ENCODE measurements at regions not wholly inside any gene's neighbourhood (a gene's known extent, or its start where the extent isn't known, plus 50 kb on each side); places are given as distances from the start of the nearest gene placed in this dataset.

GRCh38 chr3:159821110-159821509, 167.5 kb upstream of the IL12A start (continued):
- TF ChIP-seq HOXA7 (CRISPR knock-in tag; IDR thresholded peaks at IDR 0.05; ENCODE audit: borderline replicate concordance) (no peak), ZNF223 (tag by site-specific recombination; IDR thresholded peaks at IDR 0.05) (no peak), PRDM1 (tag by site-specific recombination; IDR thresholded peaks at IDR 0.05) (peak; percentile 54), WT1 (tag by site-specific recombination; IDR thresholded peaks at IDR 0.05) (0 out of 2 replicates have a peak, but pooled peaks have one; percentile 22)

GRCh38 chr3:159821736-159822135, 166.9 kb upstream of the IL12A start:
- CTCF ChIA-PET = interaction anchor here (0.6 to 0.9 kb wide), 4 partner anchors 17 to 582 kb away, joined by 3 to 5 read pairs (median 4); no protein-coding TSS in a partner anchor
- Histone ChIP-seq H3K27ac (ENCODE audit: extremely low read depth, low read depth, low read length) (no peak overlapping the region), H3K4me3 (ENCODE audit: low read depth, low read length) (no peak overlapping the region), H3K36me3 (ENCODE audit: control insufficient read depth in 2 of 2, insufficient read depth in 1 of 2, low read length in 2 of 2) (no peaks in the 10 kb centered on the region), H3K4me1 (ENCODE audit: control insufficient read depth, insufficient read depth, low read length) (peaks cover 18% of the 10 kb centered on the region), H3K9me3 (ENCODE audit: control insufficient read depth, insufficient read depth, low read depth, low read length) (no peaks in the 10 kb centered on the region)
- TF ChIP-seq ZNF530 (tag by site-specific recombination; IDR thresholded peaks at IDR 0.05; ENCODE audit: low read depth) (no peak), YY1 (tag by site-specific recombination; IDR thresholded peaks at IDR 0.05) (no peak), ZNF610 (tag by site-specific recombination; IDR thresholded peaks at IDR 0.05; ENCODE audit: borderline replicate concordance) (no peak), RBAK (tag by site-specific recombination; IDR thresholded peaks at IDR 0.05) (no peak), ZBTB44 (tag by site-specific recombination; IDR thresholded peaks at IDR 0.05) (no peak), ZBTB8A (tag by site-specific recombination; IDR thresholded peaks at IDR 0.05) (no peak), KLF10 (tag by site-specific recombination; IDR thresholded peaks at IDR 0.05) (no peak), KLF7 (tag by site-specific recombination; IDR thresholded peaks at IDR 0.05; ENCODE audit: borderline replicate concordance) (no peak), ZNF791 (tag by site-specific recombination; IDR thresholded peaks at IDR 0.05) (no peak), ZNF140 (tag by site-specific recombination; IDR thresholded peaks at IDR 0.05) (no peak), BCL11A (tag by site-specific recombination; IDR thresholded peaks at IDR 0.05; ENCODE audit: low read depth) (no peak), ZNF449 (tag by site-specific recombination; IDR thresholded peaks at IDR 0.05) (no peak), PRDM6 (tag by site-specific recombination; IDR thresholded peaks at IDR 0.05) (no peak), SP3 (tag by site-specific recombination; IDR thresholded peaks at IDR 0.05) (no peak)
- POLR2A ChIA-PET = no interaction called here

- no peaks in the 10 kb centered on the region for H3K9me3 ChIP-seq (ENCODE audit: control insufficient read depth, insufficient read depth, low read depth, low read length)
- no peak overlapping the region for H3K4me3 ChIP-seq (ENCODE audit: low read depth, low read length)
- peaks cover 18% of the 10 kb centered on the region for H3K4me1 ChIP-seq (ENCODE audit: control insufficient read depth, insufficient read depth, low read length)
- no peak overlapping the region for H3K27ac ChIP-seq (ENCODE audit: extremely low read depth, low read depth, low read length)
- CTCF ChIA-PET = no interaction called here
- H3K36me3 ChIP-seq (ENCODE audit: control insufficient read depth in 2 of 2, insufficient read depth in 1 of 2, low read length in 2 of 2) = no peaks in the 10 kb centered on the region
- TF ChIP-seq ZNF16 (tag by site-specific recombination; IDR thresholded peaks at IDR 0.05; ENCODE audit: low read depth) (no peak), ZNF558 (tag by site-specific recombination; IDR thresholded peaks at IDR 0.05) (0 out of 2 replicates have a peak, but pooled peaks have one; percentile 19), PRDM1 (tag by site-specific recombination; IDR thresholded peaks at IDR 0.05) (no peak), ZNF449 (tag by site-specific recombination; IDR thresholded peaks at IDR 0.05) (0 out of 2 replicates have a peak, but pooled peaks have one; percentile 33), ZNF362 (tag by site-specific recombination; IDR thresholded peaks at IDR 0.05) (0 out of 2 replicates have a peak, but pooled peaks have one; percentile 11)
- POLR2A ChIA-PET = no interaction called here
Observed at GRCh38 chr3:159823780-159824179, 164.9 kb upstream of the IL12A start.

Data from HEK293 (cell line).